ENCODE measurements at regions not wholly inside any gene's neighbourhood (a gene's known extent, or its start where the extent isn't known, plus 50 kb on each side); places are given as distances from the start of the nearest gene placed in this dataset.

- Histone ChIP-seq H3K27ac (no peak overlapping the region), H3K27me3 (no peaks in the 10 kb centered on the region), H3K4me3 (no peak overlapping the region), H3K36me3 (no peaks in the 10 kb centered on the region), H3K4me1 (peaks cover 0 to 33% (median 15%) of the 10 kb centered on the region in 4 donors), H3K9me3 (no peaks in the 10 kb centered on the region)
- intact Hi-C loops (cut with DNase I), result loop anchor here in 1 of 2 donors (10.0 kb wide), 1 partner anchor 69 kb away; no protein-coding TSS in a partner anchor
- WGBS (ENCODE audit: insufficient coverage, low coverage, low lambda C conversion rate, missing lambda C conversion rate), result 81% methylated on average over 23 of the region's 23 CpGs
- TF ChIP-seq POLR2A (IDR thresholded peaks at IDR 0.05), result no peak
- TF ChIP-seq, protein P1, sequence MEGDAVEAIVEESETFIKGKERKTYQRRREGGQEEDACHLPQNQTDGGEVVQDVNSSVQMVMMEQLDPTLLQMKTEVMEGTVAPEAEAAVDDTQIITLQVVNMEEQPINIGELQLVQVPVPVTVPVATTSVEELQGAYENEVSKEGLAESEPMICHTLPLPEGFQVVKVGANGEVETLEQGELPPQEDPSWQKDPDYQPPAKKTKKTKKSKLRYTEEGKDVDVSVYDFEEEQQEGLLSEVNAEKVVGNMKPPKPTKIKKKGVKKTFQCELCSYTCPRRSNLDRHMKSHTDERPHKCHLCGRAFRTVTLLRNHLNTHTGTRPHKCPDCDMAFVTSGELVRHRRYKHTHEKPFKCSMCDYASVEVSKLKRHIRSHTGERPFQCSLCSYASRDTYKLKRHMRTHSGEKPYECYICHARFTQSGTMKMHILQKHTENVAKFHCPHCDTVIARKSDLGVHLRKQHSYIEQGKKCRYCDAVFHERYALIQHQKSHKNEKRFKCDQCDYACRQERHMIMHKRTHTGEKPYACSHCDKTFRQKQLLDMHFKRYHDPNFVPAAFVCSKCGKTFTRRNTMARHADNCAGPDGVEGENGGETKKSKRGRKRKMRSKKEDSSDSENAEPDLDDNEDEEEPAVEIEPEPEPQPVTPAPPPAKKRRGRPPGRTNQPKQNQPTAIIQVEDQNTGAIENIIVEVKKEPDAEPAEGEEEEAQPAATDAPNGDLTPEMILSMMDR (IDR thresholded peaks at IDR 0.05), result no peak
- peak in 1 of 3 donors; percentile 33 for DNase-seq
- ATAC-seq, result no peak
These were observed 87.3 kb upstream of the DIO3 start for GRCh38 chr14:101473795-101474562.

- Histone ChIP-seq H3K4me1 (peaks cover 0 to 34% (median 15%) of the 10 kb centered on the region in 4 donors), H3K36me3 (no peaks in the 10 kb centered on the region), H3K9me3 (no peaks in the 10 kb centered on the region), H3K27me3 (no peaks in the 10 kb centered on the region), H3K27ac (no peak overlapping the region), H3K4me3 (no peak overlapping the region)
- ATAC-seq, result no peak
- TF ChIP-seq, protein P1 (IDR thresholded peaks at IDR 0.05), result no peak
- no peak for TF ChIP-seq POLR2A (IDR thresholded peaks at IDR 0.05)
- intact Hi-C loops (cut with DNase I), result loop anchor here in 1 of 2 donors (10.0 kb wide), 1 partner anchor 70 kb away; no protein-coding TSS in a partner anchor
- WGBS (ENCODE audit: insufficient coverage, low coverage, low lambda C conversion rate, missing lambda C conversion rate), result 73% methylated on average over 6 of the region's 19 CpGs
- DNase-seq, result peak in 1 of 3 donors; percentile 34
These were observed 86.5 kb upstream of the DIO3 start for GRCh38 chr14:101474563-101475455.

DNA sequence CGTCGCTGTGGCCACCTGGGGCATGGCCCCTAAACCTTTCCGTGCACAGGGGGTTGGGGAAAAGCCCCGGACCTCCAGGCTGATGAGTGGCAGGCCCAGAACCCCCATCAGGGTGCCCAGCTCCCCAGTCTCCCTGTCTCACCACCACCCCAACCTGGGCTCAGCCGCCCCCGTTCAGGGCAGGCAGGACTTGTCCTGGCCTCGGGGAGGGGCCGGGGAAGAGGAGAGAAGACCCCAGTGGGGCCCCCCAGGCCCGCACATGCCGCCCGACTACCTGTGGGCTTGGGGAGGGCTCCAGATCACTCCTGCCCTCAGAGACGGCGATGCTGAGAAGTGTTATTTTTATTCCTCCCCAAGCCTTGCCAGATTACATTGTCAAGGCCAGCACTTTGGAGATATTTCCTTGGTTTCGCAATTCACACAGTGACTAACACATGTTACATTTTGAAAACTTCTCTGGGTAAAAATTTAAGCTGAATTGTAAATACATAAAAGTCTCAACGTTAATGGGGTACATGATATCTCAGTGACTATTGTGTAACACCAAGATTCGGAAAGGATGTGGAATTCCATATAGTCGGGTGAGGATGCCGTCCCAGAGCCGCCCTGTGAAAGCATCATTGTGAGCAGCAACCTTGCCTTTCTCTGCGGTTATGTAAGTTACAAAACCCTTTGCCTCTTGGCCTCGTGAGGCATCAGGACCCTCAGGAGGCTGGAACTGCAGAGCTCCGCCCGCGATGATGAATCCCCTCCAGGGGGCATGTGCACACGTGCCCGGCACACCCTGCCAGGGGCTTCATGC is 85.6 kb upstream of the DIO3 start:
- no peak overlapping the region for H3K27ac ChIP-seq
- H3K4me3 ChIP-seq, result no peak overlapping the region
- peak in 1 of 3 donors; percentile 40 for DNase-seq
- intact Hi-C loops (cut with DNase I), result loop anchor here in 1 of 2 donors (10.0 kb wide), 1 partner anchor 71 kb away; no protein-coding TSS in a partner anchor
- no peaks in the 10 kb centered on the region for H3K36me3 ChIP-seq
- peaks cover 0 to 42% (median 19%) of the 10 kb centered on the region in 4 donors for H3K4me1 ChIP-seq
- peak; percentile 6 to 38 (median 28) for ATAC-seq
- H3K27me3 ChIP-seq, result no peaks in the 10 kb centered on the region
- TF ChIP-seq, protein P1 (IDR thresholded peaks at IDR 0.05), result no peak
- no peak for TF ChIP-seq POLR2A (IDR thresholded peaks at IDR 0.05)
- no peaks in the 10 kb centered on the region for H3K9me3 ChIP-seq
- WGBS (ENCODE audit: insufficient coverage, low coverage, low lambda C conversion rate, missing lambda C conversion rate), result 37% methylated on average over 10 of the region's 26 CpGs

Data from right lobe of liver (tissue), 6 donors.